HuH-7 (cell line): ENCODE measurements at regions not wholly inside any gene's neighbourhood (a gene's known extent, or its start where the extent isn't known, plus 50 kb on each side); places are given as distances from the start of the nearest gene placed in this dataset.

Source experiments
- DNase-seq: peaks from one replicate; pipeline ENCODE4 v3.0.0; 2011; ENCODE audit warnings: low spot score

DNA sequence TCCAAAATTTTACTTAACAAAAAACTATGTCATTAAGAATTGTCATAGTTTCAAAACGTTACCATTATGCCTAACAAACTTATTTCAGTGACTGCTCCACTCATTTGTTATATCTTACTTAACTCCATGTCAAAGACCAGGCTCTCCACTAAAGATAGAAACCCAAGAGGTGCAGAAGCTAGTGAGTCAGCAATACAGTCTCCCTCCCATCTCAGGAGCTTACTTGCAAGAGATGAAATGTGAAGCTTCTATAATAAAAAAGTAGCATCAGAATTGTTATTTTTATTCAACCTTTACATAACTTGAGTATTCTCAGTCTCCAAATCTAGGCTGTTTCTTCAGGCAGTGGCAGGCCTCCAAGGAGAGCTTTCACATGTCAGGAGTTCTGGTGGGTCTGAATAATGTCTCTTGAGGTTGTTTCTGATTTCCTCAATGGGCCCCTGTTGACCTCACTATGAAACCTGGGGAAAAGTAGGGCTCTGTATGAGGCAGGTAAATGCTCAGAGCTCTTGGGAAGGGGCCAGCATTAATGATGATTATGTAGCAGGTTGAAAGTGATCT, 242.0 kb downstream of the NDFIP2 start:
- DNase-seq, result no peak

GRCh38 chr13:79716191-79716590, 235.2 kb downstream of the NDFIP2 start:
- no peak for DNase-seq

GRCh38 chr13:79711631-79712030, 230.7 kb downstream of the NDFIP2 start:
- no peak for DNase-seq

DNA sequence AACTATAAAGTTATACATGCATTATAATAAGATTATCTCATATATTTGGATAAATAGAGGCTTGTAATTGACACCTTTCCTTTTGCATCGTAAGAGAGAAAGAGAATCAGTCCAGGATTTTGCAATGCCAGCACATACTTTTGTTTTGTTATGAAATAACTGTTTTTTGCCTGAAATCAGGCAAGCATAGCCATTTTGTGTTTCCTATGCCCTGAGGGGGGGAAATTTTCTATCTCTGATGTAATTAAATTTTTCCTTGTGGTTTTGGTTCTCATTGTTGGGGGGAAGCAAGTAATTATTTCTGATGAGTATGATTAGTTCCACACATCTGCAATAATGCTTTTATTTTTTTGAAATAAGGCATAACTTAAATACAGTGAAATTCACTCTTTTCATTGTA, 229.4 kb downstream of the NDFIP2 start:
- no peak for DNase-seq

- no peak for DNase-seq
Measured at GRCh38 chr13:79709471-79709870, 228.5 kb downstream of the NDFIP2 start.

- DNase-seq, result no peak
Measured at GRCh38 chr13:79703772-79704171, 222.8 kb downstream of the NDFIP2 start.

DNA sequence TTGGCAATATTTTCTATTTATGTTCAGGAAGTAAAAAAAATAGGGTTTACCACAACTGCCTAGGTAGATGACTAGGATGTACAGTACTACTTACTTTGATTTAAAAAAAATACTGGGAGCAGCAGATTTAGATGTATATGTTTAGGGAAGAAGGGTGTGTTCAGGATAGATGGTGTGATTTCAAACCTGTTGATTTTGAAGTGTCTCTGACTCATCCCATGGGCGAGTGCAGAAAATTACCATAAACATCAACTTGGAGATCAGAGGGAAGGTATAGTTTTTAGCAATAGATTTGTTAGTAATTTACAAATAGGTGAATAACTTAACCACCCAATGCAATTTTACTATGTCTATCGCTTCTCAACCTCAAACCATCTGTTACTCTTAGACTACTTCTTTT, 214.8 kb downstream of the NDFIP2 start:
- no peak for DNase-seq

DNA sequence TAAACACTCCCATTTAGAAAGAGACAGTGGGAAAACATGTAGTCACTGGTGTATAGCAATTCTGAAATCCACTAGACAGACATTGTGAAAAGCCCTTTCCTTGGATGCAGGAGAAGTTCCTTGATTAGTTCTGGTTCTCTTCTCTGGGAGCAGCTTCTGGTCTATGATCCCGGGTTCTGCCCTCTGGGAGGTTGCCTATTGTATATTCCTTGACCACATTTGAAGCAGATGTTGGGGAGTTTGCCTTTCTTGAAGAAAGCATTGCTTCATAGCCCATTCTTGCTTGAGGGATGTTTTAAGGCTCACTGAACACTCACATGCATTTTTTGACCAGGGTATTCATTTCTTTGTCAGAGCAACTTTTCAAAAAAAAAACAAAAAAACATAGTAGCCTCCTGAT, 211.9 kb downstream of the NDFIP2 start:
- DNase-seq, result no peak

DNA sequence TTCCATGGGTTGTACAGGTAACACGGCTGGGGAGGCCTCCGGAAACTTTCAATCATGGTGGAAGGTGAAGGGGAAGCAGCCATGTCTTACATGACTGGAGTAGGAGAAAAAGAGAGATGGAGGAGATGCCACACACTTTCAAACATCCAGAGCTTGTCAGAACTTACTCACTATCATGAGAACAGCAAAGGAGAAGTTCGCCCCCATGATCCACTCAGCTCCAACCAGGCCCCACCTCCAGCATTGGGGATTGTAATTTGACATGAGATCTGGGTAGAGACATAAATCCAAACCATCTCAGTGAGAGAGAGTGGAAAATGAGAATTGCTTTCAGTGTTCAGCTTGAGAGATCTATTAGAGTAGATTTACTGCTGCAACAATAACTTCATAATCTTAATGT, 210.9 kb downstream of the NDFIP2 start:
- DNase-seq, result no peak

- no peak for DNase-seq
Measured at GRCh38 chr13:79688741-79689140, 207.8 kb downstream of the NDFIP2 start.

DNA sequence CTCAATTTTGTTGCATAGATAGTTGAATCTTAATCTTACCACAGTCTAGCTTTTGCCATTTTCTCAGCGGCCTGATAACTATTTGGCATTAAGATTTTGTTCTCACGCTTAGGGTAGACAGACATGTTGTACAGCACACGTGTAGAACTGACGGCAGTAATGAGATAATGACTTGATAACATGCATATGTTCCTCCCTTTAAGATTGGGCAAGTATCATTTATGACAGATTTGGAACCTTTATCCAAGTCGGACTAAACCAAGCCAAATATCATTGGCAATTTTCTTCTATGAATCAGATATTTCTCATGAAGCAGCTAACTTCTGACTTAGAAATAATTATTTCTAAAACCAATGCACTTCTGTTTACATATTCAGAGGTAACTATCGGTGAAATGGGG, 205.5 kb downstream of the NDFIP2 start:
- no peak for DNase-seq

DNA sequence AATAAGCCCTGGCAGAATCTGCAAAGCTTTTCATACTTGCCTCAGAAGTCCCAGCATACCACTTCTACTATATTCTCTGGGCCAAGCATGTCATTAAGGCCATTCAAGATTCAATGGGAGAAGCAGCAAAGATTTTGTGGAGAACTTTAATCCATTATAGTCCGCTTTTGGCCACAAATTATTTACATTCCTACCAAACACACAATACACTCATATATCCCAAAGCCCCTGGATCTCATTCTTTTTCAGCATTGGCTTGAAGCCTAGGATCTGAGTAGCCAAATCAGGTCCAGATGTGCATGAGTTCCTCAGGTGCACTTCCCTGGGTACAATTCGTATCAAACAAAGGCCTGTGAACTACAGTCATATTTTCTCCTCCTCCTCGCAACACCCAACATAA, 203.4 kb downstream of the NDFIP2 start:
- no peak for DNase-seq

- DNase-seq, result no peak
Measured at GRCh38 chr13:79682164-79682563, 201.2 kb downstream of the NDFIP2 start.

DNA sequence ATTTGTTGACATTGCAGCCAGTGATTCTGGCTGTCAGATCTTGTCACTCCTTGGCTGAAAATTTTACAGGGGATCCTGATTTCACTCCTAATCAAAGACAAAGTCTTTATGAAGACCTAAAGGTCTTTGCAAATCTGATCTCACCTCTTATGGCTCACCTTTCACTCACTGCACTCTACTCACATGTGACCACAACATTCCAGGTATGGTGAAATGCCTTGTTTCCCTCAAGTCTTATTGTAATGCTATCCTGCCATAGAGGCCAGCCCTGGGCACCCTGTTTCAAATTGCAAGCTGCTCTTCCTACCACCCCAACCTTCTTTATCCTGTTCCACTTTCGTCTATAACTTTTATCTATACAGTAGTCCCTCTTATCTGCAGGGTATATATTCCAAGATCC, 200.1 kb downstream of the NDFIP2 start:
- DNase-seq, result no peak

DNA sequence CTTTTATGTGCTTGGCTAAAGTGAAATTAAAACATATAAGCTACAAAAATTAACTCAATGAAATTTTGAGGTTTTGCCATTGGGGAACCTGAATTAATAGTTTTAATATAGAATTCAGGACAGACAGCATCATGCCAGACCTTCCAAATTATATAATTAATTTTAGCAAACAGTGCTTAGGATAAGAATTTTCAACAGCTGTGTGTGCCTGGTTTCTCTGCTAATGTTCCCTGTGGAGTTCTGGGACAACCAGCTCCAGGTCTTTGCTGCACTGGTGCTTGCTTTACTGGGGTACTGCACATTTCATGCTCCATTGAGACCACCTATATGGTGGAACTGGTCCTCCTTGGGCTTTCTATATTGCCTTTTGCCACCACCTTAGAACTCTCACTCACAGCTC, 199.5 kb downstream of the NDFIP2 start:
- no peak for DNase-seq

DNA sequence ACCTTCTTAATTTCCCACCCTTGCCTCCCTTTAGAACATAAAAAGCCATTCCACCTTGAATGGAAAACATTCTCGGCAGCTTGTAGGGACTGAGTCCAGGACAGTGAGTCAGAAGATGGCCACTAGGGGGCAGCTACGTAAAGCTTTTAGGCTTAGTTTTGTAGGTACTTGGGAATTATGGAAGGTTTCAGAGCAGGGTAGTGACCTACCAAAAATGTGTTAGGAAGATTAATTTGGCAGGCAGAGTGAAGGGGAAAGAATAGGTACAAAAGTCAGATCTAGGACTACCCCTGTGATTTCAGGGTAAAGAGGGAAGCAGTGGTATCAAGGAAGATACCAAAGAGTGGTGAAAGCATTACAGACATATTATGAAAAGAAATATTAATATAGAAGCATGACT, 198.4 kb downstream of the NDFIP2 start:
- DNase-seq, result peak; percentile 8

DNA sequence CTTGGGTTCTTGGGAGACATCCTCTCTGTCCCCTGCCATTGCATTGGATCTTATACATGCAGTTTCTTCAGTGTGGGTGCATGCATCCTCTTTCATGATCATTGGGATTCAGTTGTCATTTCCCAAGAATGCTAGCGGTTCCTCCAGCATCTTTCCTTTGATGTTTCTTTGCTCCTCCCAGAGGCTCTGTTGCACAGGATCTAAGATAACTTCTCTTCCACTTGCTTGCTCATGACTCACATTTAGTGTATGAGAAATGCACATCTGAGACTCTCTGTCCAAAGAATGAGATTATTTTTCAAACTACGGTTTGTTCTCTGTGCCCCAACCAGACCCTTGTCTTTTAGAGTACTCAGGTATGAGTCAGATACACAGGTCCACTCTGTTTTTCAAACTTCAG, 197.1 kb downstream of the NDFIP2 start:
- DNase-seq, result no peak

DNA sequence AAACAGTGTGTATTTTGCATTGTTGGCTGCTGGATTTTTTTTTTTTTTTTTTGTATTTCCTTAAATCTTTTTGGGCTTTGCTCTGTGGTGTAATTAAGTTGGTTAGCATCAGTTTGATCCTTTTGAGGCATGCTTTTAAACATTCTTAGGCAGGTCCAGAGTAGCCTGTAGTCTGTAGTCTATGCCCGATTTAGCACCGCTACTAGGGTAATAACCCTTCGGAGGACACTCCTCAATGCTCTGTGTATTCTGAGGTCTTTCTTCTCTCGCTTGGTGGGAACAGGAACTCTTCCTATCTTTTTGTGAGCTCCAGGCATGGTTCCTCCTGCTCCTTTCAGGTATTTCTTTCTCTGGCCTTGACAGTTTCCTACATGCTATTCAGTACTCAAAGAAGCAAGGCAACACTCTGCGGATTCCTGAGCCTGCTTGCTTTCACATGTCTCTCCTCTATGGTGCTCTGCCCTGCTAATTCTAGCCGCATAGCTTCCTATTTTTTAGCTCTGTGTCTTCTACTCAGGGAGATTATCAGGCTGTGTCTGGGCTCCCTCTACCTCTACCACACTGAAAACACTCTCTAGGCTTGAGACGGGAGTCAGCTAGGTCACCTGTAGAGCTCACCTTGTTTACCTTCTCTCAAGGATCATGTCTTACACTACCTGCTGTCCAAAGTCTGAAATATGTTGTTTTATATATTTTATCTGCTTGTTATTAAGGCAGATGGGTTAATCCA, 195.1 kb downstream of the NDFIP2 start:
- no peak for DNase-seq

- DNase-seq, result no peak
Measured at GRCh38 chr13:79674765-79675515, 194.0 kb downstream of the NDFIP2 start.

DNA sequence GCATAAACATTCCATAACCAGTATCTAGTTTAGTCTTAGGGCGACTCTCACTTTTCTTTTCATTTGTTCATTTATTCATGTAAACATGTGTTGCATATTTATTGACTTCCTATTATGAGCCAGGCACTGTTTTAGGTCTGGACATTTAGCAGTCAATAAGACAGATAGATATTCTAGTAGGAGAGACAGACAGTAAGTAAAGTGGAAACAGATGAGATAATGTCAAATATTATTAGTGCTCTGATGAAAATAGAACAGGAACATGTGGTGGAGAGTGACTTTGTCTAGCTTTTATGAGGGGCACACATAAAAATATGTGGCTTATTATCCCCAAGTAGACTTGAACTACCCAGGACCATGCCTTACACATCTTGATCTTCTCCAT, 193.0 kb downstream of the NDFIP2 start:
- no peak for DNase-seq

DNA sequence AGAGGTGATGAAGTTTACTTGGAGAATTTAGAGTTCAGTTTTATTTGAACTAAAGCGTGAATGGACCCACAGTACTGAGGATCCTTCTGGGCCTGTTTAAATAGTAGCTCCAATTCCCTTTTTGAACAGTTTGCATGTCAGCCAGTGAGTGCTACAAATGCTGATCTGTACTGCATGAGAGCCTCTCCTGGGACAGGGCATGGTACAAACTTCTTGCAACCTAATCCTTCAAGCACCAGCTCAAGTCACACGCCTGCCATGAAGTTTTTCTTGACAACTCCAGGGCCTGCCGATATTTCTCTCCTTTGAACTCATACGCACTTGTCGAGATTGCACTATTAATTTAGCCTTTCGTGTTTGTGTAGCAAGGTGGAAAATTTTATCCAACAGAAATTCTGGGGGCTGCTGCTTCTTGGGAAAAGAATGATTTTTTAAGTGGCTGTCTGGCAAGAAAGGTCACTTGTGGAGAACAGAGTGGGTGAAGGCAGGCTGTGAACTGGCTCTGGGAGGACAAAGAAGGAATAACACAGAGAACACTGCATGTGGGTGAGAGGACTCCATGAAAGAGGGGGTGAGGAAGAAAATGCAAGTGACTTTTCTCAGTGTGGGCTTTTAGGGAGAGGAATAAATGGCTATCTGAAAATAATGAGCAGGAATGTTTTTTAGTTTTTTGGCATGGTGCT, 192.5 kb downstream of the NDFIP2 start:
- no peak for DNase-seq

- no peak for DNase-seq
Measured at GRCh38 chr13:79671420-79671819, 190.5 kb downstream of the NDFIP2 start.

DNA sequence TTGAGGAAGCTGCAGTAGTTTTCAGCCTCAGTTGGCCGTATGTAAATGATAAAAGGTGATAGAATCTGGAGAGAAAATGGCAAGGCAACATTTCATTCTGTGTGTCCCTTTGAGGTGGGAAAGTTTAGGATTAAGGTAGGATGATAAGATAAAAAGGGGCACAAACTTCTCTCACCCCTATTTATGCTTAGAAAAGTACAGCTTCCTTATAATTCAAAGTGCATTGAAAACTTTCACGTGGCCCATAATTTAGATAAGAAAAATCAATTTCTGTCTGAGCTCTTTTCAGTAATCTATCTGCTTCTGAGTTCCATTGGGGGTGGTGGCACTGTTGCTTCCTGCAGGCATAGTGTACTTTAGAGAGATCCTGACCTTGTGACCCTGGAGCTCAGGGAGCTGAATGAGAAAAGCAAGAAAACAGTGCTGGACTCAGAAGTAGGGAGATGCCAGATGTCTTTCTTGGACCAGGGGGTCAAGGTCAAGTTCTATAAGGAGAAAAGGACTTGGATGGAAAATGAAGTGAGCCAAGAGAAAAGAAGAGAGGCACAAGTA, 187.3 kb downstream of the NDFIP2 start:
- no peak for DNase-seq
